ENCODE measurements at regions not wholly inside any gene's neighbourhood (a gene's known extent, or its start where the extent isn't known, plus 50 kb on each side); places are given as distances from the start of the nearest gene placed in this dataset.

DNA sequence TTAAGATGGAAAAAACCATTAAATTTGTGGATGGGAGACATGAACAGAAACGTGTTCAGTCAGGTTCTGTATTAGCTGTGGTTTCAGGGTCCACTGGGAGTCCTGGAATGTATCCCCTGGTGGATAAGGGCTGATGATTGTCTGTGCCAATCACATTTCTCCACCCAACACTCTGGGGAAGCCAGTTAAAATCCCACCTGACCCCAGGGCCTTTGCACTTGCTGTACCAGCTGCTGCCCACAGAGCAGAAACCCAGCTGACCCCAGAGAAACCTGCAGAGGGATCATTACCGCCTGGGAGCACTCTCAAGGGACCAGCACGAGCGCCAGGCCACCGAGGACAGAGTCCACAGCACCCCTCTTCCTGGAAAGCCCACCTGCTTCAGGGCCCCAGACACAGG lies 260.7 kb downstream of the PREX1 start:
- peaks cover 13% of the 10 kb centered on the region for H3K9me3 Mint-ChIP-seq
- Histone ChIP-seq H3K9ac (ENCODE audit: extremely low read depth, low read length, poor library complexity, severe bottlenecking) (no peak overlapping the region), H3K27me3 (ENCODE audit: control insufficient read depth, insufficient read depth, low read length, poor library complexity, severe bottlenecking) (no peaks in the 10 kb centered on the region), H3K4me1 (ENCODE audit: control insufficient read depth, insufficient read depth, low read length) (no peaks in the 10 kb centered on the region), H3K27ac (ENCODE audit: low read depth, low read length) (no peak overlapping the region), H3K4me3 (ENCODE audit: low read length) (no peak overlapping the region), H3K36me3 (ENCODE audit: control insufficient read depth, insufficient read depth, low read length) (no peaks in the 10 kb centered on the region), H3K9me3 (ENCODE audit: control insufficient read depth, low read length) (no peaks in the 10 kb centered on the region)
- no peak overlapping the region for H3K27ac Mint-ChIP-seq
- no peaks in the 10 kb centered on the region for H3K4me1 Mint-ChIP-seq
- H3K4me3 Mint-ChIP-seq: no peak overlapping the region
- H3K36me3 Mint-ChIP-seq (ENCODE audit: low read depth): no peaks in the 10 kb centered on the region
- peaks cover 1% of the 10 kb centered on the region for H3K27me3 Mint-ChIP-seq (ENCODE audit: insufficient read depth)
- WGBS, 2 experiments (ENCODE audit: insufficient coverage in 1 of 2, insufficient read length in 1 of 2): 87 to 93% methylated on average over 5 of the region's 5 CpGs
- no peak for DNase-seq
- TF ChIP-seq, protein P1, sequence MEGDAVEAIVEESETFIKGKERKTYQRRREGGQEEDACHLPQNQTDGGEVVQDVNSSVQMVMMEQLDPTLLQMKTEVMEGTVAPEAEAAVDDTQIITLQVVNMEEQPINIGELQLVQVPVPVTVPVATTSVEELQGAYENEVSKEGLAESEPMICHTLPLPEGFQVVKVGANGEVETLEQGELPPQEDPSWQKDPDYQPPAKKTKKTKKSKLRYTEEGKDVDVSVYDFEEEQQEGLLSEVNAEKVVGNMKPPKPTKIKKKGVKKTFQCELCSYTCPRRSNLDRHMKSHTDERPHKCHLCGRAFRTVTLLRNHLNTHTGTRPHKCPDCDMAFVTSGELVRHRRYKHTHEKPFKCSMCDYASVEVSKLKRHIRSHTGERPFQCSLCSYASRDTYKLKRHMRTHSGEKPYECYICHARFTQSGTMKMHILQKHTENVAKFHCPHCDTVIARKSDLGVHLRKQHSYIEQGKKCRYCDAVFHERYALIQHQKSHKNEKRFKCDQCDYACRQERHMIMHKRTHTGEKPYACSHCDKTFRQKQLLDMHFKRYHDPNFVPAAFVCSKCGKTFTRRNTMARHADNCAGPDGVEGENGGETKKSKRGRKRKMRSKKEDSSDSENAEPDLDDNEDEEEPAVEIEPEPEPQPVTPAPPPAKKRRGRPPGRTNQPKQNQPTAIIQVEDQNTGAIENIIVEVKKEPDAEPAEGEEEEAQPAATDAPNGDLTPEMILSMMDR (conservative IDR thresholded peaks at IDR 0.05): no peak

DNA sequence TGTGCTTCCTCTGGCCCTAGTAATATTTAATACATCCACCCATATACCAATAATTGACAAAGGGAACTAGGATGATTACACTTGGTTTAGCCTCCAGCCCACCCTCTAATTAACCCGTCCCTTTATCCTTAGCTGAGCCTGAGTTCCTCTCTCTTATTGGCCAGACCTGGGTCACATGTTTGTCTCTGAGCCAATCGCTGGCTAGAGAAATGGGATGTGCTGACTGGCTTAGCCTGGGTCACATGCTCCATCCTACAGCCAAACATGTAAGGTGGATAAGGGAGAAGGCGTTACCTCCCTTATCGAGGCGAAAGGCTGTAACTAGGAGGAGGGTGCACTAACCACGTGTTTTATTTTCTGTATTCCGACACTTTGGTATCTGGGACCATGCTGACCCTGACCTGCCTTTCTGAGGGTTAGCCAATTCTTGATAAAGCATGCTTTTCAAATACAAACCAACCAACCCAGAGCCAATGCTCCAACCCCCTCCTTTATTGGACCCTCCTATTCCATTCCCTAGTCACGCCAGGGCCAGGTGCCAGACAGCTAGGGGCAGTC lies 262.7 kb downstream of the PREX1 start:
- peaks cover 1% of the 10 kb centered on the region for H3K27me3 Mint-ChIP-seq (ENCODE audit: insufficient read depth)
- Histone ChIP-seq H3K4me1 (ENCODE audit: control insufficient read depth, insufficient read depth, low read length) (no peaks in the 10 kb centered on the region), H3K9ac (ENCODE audit: extremely low read depth, low read length, poor library complexity, severe bottlenecking) (no peak overlapping the region), H3K4me3 (ENCODE audit: low read length) (no peak overlapping the region), H3K27me3 (ENCODE audit: control insufficient read depth, insufficient read depth, low read length, poor library complexity, severe bottlenecking) (no peaks in the 10 kb centered on the region), H3K36me3 (ENCODE audit: control insufficient read depth, insufficient read depth, low read length) (no peaks in the 10 kb centered on the region), H3K9me3 (ENCODE audit: control insufficient read depth, low read length) (no peaks in the 10 kb centered on the region), H3K27ac (ENCODE audit: low read depth, low read length) (no peak overlapping the region)
- no peaks in the 10 kb centered on the region for H3K4me1 Mint-ChIP-seq
- no peak overlapping the region for H3K27ac Mint-ChIP-seq
- WGBS, 2 experiments (ENCODE audit: insufficient coverage in 1 of 2, insufficient read length in 1 of 2): 83 to 93% methylated on average over 6 to 8 of the region's 8 CpGs
- TF ChIP-seq, protein P1 (conservative IDR thresholded peaks at IDR 0.05): no peak
- H3K36me3 Mint-ChIP-seq (ENCODE audit: low read depth): no peaks in the 10 kb centered on the region
- DNase-seq: no peak
- H3K9me3 Mint-ChIP-seq: peaks cover 13% of the 10 kb centered on the region
- no peak overlapping the region for H3K4me3 Mint-ChIP-seq

DNA sequence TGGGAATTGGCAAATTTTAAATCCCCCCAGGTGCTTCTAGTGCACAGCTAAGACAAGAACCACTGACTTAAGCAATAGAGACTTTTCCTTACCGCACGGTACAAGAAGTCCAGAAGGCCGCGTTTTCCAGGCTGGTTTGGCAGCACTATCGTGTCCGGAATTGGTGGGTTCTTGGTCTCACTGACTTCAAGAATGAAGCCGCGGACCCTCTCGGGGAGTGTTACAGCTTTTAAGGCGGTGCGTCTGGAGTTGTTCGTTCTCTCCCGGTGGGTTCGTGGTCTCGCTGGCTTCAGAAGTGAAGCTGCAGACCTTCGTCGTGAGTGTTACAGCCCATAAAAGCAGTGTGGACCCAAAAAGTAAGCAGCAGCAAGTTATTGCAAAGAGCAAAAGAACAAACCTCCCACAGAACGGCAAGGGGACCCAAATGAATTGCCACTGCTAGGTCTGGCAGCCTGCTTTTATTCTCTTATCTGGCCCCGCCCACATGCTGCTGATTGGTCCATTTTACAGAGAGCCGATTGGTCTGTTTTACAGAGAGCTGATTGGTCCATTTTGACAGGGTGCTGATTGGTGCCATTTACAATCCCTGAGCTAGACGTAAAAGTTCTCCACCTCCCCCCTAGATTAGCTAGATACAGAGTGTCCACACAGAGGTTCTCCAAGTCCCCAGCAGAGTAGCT lies 264.5 kb downstream of the PREX1 start:
- H3K27ac Mint-ChIP-seq: no peak overlapping the region

More for the DNA sequence above, 264.5 kb downstream of the PREX1 start:
- H3K4me3 ChIP-seq (ENCODE audit: low read length): no peak overlapping the region
- H3K9me3 ChIP-seq (ENCODE audit: control insufficient read depth, low read length): no peaks in the 10 kb centered on the region
- DNase-seq: no peak
- Mint-ChIP-seq H3K4me1 (no peaks in the 10 kb centered on the region), H3K4me3 (no peak overlapping the region), H3K9me3 (peaks cover 13% of the 10 kb centered on the region), H3K27me3 (ENCODE audit: insufficient read depth) (peaks cover 1% of the 10 kb centered on the region), H3K36me3 (ENCODE audit: low read depth) (no peaks in the 10 kb centered on the region)
- no peak overlapping the region for H3K27ac ChIP-seq (ENCODE audit: low read depth, low read length)
- H3K9ac ChIP-seq (ENCODE audit: extremely low read depth, low read length, poor library complexity, severe bottlenecking): no peak overlapping the region
- H3K4me1 ChIP-seq (ENCODE audit: control insufficient read depth, insufficient read depth, low read length): no peaks in the 10 kb centered on the region
- H3K36me3 ChIP-seq (ENCODE audit: control insufficient read depth, insufficient read depth, low read length): no peaks in the 10 kb centered on the region
- no peaks in the 10 kb centered on the region for H3K27me3 ChIP-seq (ENCODE audit: control insufficient read depth, insufficient read depth, low read length, poor library complexity, severe bottlenecking)
- WGBS, 2 experiments (ENCODE audit: insufficient coverage in 1 of 2, insufficient read length in 1 of 2): 95 to 98% methylated on average over 19 to 21 of the region's 21 CpGs
- TF ChIP-seq, protein P1 (conservative IDR thresholded peaks at IDR 0.05): no peak
